ENCODE measurements at regions not wholly inside any gene's neighbourhood (a gene's known extent, or its start where the extent isn't known, plus 50 kb on each side); places are given as distances from the start of the nearest gene placed in this dataset.
A peak's percentile ranks its signal among the peaks of the same experiment; 100 is the strongest.

DNA sequence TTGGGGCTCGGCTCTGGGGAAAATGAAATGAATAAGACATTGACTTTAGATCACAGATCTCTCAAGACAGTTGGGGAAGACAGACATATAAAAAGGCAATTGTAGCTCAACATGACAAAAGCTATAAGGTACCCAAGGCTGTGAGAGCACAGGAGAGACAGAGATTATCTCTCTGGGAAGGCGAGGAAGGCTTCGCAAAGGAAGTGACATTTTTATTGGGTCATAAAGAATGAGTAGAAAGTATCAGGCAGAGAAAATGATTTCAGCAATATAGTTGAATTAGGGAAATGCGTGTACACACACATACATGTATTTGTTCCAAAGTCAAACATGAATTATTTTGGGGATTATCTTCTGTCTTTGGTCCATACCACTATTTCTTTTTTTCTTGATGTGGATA is 381.8 kb upstream of the ADAMTSL1 start:
- H3K4me3 ChIP-seq (ENCODE audit: control insufficient read depth, low read depth, low read length): no peak overlapping the region
- TF ChIP-seq, protein P1, sequence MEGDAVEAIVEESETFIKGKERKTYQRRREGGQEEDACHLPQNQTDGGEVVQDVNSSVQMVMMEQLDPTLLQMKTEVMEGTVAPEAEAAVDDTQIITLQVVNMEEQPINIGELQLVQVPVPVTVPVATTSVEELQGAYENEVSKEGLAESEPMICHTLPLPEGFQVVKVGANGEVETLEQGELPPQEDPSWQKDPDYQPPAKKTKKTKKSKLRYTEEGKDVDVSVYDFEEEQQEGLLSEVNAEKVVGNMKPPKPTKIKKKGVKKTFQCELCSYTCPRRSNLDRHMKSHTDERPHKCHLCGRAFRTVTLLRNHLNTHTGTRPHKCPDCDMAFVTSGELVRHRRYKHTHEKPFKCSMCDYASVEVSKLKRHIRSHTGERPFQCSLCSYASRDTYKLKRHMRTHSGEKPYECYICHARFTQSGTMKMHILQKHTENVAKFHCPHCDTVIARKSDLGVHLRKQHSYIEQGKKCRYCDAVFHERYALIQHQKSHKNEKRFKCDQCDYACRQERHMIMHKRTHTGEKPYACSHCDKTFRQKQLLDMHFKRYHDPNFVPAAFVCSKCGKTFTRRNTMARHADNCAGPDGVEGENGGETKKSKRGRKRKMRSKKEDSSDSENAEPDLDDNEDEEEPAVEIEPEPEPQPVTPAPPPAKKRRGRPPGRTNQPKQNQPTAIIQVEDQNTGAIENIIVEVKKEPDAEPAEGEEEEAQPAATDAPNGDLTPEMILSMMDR (conservative IDR thresholded peaks at IDR 0.05; ENCODE audit: control insufficient read depth, insufficient read depth, low read depth, low read length): no peak
- no peak for DNase-seq (ENCODE audit: low read depth)

DNA sequence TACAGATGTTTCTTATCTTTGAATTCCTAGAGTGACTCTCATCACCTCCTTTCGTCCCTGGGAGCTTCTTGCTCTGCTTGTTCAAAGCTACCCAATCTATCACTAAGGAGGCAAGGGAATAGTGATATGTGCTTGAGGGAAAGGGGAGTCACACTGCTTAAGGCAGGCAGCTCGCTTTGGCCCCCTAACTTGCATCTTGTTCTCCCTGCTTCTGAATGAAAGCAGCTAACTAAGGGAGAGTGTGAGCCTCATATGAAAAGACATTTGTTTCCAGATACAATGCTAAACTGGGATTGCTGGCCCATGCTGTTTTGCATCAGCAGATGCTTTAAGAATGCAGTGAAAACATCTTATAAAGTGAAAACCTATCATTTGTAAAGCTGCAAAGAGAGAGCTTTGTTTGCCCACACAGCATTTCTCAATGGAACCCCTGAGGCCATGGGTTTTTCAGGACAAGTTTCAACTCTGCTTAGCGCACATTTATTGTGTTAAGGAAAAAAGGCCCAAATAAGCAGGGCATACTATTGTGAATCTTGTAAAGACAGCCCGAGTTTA is 367.9 kb upstream of the ADAMTSL1 start:
- TF ChIP-seq, protein P1 (conservative IDR thresholded peaks at IDR 0.05; ENCODE audit: control insufficient read depth, insufficient read depth, low read depth, low read length): no peak
- no peak for DNase-seq (ENCODE audit: low read depth)
- H3K4me3 ChIP-seq (ENCODE audit: control insufficient read depth, low read depth, low read length): no peak overlapping the region

DNA sequence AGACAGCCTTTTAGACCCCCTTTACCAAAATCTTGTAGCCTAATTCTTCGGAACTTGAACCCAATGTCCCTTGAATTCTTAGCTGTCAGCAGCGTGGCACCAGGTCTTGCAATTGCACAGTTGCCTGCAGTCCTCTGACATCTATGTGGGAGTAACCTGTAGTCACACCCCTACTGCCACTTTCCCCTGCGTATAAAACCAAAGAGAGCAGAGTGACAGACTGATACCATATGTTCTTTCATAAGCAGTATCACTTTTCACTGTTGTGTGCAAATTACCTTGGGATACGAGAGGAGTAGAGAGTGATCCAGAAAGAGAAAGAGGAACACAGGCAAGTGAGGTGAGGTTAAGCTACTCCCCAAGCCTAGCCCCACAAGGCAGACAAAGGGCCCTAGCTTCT is 364.3 kb upstream of the ADAMTSL1 start:
- TF ChIP-seq, protein P1 (conservative IDR thresholded peaks at IDR 0.05; ENCODE audit: control insufficient read depth, insufficient read depth, low read depth, low read length): no peak
- H3K4me3 ChIP-seq (ENCODE audit: control insufficient read depth, low read depth, low read length): no peak overlapping the region
- no peak for DNase-seq (ENCODE audit: low read depth)

DNA sequence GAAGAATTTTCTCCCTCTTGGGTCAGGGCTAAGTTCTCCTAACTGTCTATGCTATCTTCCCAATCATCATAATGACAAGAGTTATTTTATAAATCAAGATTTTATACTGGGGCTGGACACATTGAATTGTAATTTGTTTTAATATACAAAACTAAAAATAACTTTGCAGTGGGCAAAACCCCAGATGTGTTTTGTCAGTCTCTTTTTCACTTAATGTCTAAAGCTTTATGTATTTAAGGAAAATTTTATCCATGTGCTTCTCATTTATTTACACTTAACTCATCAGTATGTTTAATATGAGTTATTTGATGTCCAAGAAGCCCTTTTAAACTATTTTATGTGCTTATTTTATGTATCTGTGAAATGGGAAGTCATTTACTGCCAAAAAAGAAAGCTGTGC is 362.8 kb upstream of the ADAMTSL1 start:
- DNase-seq (ENCODE audit: low read depth): no peak
- no peak overlapping the region for H3K4me3 ChIP-seq (ENCODE audit: control insufficient read depth, low read depth, low read length)
- TF ChIP-seq, protein P1 (conservative IDR thresholded peaks at IDR 0.05; ENCODE audit: control insufficient read depth, insufficient read depth, low read depth, low read length): no peak

DNA sequence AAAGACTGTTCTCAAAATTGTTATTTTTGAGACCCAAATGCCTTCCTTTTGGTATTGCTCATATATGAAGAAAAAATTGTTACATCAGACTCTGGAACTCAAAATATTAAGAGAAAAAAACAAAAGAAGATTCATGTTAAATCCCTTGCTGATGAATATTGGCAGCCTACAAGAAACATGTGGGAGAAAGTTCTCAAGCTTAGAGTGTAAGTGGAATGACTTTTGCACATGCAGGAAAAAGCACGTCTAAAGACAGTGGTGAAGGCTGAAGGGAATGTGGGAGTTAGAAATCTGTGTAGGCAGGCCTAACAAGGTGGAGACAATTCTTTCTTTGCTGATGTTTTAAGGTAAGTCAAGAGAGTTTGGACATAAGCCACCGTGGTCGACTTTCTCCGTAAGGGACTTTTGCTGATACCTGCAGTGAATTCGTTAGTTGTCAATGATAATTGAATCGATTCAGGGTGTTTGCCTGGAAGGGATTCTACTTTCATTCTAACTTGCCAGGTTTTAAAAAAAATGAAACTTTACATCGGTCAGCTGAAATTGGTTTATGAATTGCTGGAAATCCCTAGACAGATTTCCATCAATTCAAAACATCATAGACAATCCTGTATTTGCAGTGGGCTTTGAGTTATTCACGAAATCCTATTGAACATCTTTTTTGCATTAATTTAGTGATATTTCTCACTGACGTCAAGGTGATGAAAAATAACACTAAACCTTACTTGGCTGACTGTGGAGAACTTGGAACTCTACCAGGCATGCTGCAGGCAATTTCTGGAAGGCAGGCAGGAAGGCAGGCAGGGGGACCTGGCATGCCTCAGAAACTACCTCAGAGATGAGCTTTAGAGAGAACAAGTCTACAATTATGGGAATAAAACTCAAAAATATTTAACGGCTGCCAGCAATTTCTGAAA is 359.1 kb upstream of the ADAMTSL1 start:
- DNase-seq (ENCODE audit: low read depth): peak; percentile 33
- H3K4me3 ChIP-seq (ENCODE audit: control insufficient read depth, low read depth, low read length): no peak overlapping the region
- TF ChIP-seq, protein P1 (conservative IDR thresholded peaks at IDR 0.05; ENCODE audit: control insufficient read depth, insufficient read depth, low read depth, low read length): no peak

DNA sequence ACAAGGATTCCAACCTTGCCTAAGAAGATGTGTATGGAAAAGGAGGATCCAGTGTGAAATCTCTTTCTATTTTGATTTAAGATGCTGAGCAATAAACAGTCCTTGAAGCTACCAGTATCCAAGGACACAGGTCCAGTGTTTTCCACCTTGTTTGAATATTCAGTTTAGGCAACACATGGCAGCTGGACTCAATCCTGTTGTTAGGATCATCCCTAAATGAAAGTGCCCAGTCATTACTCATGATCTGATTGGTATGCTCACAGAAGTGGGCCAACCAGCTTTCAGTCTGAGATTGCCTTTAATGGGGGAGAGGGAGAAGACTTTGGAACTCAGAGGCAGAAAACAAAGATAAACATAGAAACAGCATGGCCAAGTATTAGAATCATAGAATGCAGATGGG is 355.7 kb upstream of the ADAMTSL1 start:
- TF ChIP-seq, protein P1 (conservative IDR thresholded peaks at IDR 0.05; ENCODE audit: control insufficient read depth, insufficient read depth, low read depth, low read length): no peak
- no peak for DNase-seq (ENCODE audit: low read depth)
- H3K4me3 ChIP-seq (ENCODE audit: control insufficient read depth, low read depth, low read length): no peak overlapping the region
